ENCODE measurements at regions not wholly inside any gene's neighbourhood (a gene's known extent, or its start where the extent isn't known, plus 50 kb on each side); places are given as distances from the start of the nearest gene placed in this dataset.

DNA sequence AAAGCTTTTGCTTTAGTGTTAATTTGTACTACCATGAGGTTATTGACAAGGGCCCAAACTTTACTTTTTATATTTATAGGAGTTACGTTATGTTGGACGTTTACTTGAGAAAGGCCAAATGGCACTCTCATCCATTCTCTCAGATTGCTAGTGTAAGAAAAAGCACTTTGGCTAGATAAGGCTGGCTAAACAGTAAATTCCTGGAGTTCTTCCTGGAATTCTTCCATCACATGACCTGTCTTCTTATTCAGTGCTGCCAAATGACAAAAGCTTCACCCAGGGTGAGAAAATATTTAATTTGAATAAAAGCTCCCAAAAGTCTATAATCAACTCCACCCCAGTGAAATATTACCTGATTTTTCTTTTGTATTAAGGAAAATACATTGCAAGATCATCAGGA is 1568.9 kb upstream of the ACO1 start:
- TF ChIP-seq CTCF (IDR thresholded peaks at IDR 0.05) (no peak), POLR2A (IDR thresholded peaks at IDR 0.05) (no peak)
